IPS DF 4.7 (cell line): ENCODE measurements at regions not wholly inside any gene's neighbourhood (a gene's known extent, or its start where the extent isn't known, plus 50 kb on each side); places are given as distances from the start of the nearest gene placed in this dataset.
"Not testable (repeated sequence)": the region's sequence is repeated elsewhere in the genome, so short reads cannot be mapped to it uniquely, and the experiment has no call there.

Source experiments
- DNase-seq: peaks from one replicate; pipeline ENCODE4 v3.0.0-alpha.2; 2013; ENCODE audit warnings: low spot score; ENCODE audit errors: extremely low read depth

DNA sequence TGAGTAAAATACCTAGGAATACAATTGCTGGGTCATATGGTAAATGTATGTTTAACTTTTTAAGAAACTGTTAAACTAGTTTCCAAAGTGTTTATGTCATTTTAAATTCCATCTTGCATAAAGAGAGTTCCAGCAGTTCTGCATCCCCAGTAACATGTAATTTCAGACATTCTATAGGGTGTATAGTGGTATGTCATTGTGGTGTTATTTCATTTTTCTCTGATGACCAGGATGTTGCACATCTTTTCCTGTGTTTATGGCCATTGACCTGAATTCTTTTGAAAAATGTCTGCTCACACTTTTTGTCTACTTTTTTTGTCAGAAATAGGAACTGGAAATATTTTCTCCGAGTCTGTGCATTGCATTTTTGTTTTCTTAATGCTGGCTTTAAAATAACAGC, 128.9 kb downstream of the TMEM200A start:
- no peak for DNase-seq

- DNase-seq = no peak
Observed at GRCh38 chr6:130500693-130501092, 134.9 kb downstream of the TMEM200A start.

DNA sequence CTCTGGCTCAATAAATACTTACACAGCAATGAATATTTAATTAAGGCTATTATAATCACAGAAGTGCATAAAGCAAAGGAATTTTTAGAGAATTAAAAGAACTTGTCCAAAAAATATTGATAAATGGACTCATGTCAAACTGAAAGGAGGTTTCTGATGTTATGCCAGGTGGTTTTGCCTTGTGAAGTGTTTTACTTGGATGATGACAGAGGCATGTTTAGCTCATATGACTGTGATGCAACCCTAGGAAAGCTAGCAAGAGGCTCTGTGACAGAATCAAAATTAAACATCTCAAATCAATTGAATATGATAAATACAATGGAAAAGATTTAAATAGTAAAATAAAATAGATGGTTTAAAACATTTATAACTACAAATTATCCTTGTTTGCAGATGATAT, 137.3 kb downstream of the TMEM200A start:
- no peak for DNase-seq

GRCh38 chr6:130505808-130506598, 140.2 kb downstream of the TMEM200A start:
- DNase-seq = no peak

- not testable (repeated sequence) for DNase-seq
Observed at GRCh38 chr6:130507005-130507665, 141.3 kb downstream of the TMEM200A start.

- DNase-seq = no peak
Observed at GRCh38 chr6:130507666-130508028, 141.8 kb downstream of the TMEM200A start.

DNA sequence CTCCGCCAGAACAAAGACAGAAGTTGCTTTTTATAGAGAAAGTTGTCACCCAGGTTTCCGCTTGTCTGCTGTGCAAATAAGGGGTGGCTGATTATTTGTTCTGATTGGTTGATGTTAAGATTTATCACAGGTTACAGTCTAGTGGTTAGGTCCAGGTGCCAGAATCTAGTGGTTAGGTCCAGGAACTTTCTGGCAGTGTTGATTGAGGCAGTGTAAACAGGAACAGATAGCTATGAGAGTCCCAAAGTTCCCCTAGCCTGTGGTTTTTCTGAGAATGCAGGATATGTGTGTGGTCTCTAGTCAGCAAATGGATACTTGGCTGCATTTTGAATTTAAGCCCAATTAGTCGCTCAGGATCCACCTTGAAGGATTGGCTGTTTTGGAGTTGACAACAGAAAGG, 148.0 kb downstream of the TMEM200A start:
- no peak for DNase-seq

DNA sequence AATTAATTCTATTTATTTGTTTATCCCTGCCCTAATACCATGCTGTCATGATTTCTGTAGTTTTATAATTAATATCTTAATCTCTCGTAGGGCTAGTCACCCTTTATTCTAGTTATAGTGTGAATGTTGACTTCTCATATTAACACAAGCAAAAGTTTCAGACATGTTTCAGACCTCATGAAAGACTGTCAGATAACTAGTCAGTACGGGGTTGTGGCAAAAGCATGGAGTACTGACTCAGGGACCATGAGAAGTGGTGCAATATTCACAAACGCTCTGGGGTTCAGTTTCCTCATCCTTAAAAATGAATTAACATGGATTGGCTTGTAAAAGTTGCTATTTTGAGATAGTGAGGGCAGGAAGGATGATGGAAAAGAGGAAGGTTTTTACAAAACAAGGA, 148.9 kb downstream of the TMEM200A start:
- DNase-seq = no peak

- DNase-seq = no peak
Observed at GRCh38 chr6:130515306-130515705, 149.5 kb downstream of the TMEM200A start.

DNA sequence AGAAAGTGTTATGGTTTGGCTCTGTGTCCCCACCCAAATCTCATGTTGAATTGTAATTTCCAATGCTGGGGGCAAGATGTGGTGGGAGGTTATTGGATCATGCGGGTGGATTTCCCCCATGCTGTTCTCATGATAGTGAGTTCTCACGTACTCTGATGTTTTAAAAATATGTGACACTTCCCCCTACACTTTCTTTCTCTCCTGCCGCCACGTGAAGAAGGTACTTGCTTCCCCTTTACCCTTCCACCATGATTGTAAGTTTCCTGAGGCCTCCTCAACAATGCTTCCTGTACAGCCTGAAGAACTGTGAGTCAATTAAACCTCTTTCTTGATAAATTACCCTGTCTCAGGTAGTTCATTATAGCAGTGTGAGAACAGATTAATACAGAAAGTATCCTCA, 150.8 kb downstream of the TMEM200A start:
- no peak for DNase-seq

DNA sequence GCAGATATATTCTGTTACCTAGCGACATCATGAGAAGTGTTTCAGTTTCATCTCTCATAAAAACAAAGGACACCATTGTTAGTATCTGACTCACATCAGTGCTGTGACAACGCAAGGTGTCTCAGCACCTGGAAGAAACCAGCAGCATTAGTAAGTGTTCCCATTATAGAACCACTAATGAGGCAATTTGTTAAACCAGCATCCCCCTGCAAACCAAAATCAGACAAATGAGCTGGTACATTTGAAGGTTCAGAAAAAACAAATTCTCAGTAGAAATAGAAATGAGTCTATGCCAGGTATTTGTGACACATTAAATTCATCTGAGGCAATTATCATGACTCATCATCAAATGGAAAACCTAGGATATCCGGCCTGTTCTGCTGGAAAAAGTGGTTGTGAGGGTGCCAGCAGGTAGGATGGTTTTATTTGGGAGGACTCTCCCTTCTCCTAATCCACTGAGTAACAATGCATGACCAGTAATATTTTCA, 151.7 kb downstream of the TMEM200A start:
- no peak for DNase-seq

DNA sequence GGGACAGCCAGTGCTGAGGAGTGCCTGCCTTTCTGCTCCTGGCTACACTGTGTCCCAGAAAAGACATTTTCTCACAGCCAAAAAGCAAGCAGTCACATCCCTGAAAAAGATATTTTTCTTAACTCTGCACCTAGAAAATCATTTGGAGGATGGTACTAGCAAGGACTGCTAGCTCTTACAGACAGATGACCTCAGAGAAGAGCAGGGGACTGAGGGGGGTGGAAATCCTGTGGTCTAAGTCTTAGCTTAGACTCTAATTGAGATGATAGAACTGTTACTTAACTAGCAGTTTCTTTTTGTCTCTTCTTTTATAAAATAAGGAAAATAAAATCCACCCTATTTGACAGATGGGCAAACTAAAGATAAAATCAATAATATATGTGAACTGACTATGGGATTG, 152.8 kb downstream of the TMEM200A start:
- no peak for DNase-seq

DNA sequence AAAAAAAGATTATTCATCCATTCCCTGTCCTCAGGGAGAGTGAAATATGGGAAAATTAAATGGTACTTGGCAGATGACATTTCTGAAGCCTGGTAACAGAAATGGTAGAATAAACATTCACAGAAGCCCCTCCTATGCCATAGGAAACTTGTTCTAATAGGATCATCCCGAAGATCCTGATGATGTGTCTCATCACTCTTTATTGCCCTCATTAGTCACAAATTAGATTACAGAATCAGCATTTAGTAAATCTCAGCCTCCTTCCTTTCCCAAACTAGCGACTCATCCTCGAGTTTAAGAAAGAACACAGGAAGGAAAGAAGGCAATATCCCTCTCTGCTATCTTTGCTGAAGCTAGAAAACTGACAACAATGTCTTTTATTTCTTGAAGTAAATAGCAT, 154.4 kb downstream of the TMEM200A start:
- DNase-seq = no peak

- no peak for DNase-seq
Observed at GRCh38 chr6:130520801-130521200, 155.0 kb downstream of the TMEM200A start.

DNA sequence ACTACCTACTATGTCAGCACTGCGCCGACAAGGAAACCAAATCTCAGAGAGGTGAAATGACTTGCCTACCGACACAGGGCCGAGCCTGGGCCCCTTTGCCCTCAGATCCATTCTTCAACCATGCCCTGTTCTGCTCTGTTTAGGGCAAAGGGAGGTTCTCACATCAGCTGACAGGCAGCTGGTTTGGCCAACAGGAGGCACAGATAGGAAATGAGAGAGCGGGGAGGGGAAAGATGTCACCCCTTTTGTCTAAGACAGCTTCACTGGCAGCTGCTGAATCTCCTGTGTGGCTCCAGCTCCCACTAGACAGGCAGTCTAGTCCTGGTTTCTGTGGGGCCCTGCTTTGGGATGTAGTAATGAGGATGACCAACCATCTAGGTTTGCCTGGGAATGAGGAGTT, 158.7 kb downstream of the TMEM200A start:
- DNase-seq = no peak

DNA sequence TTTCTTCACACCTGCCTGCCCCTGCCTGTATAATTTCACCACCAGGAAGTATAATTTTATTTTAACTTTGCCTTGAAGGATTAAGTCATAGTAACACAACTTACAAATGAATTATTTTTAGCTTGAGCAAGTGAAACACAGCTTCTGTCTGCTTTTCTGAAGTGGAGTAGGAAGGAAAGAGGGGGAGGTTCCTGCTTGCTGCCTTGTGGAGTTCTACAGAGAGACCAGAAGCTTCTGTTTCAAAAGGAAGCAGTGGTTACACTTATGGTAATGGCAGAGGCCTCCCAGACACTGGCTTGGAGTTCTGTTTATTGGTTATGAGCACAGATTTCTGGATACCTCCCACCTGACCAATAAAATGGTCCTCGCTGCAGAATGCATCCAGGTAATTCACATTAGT, 159.6 kb downstream of the TMEM200A start:
- no peak for DNase-seq

GRCh38 chr6:130526466-130526865, 160.6 kb downstream of the TMEM200A start:
- no peak for DNase-seq

GRCh38 chr6:130527173-130527572, 161.4 kb downstream of the TMEM200A start:
- DNase-seq = no peak

GRCh38 chr6:130529569-130530149, 163.8 kb downstream of the TMEM200A start:
- DNase-seq = no peak

- no peak for DNase-seq
Observed at GRCh38 chr6:130534627-130535026, 168.8 kb downstream of the TMEM200A start.

DNA sequence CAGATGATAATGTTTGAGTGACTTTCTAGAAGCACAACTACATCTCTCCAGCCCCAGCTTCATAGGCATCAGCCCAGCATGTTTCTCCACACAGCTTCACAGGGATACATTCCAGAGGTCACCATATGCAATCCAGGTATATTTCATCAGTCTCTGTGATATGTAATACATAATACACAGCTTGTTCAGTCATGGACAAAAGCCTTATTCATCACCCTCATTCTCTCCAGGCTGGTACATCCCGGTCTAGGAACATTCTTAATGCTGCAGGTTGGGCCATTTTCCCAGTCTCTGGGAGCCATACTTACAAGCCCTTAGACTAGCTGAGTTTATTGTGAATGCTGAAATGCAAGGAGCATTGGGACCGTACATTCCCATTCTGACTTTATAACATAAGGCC, 169.4 kb downstream of the TMEM200A start:
- no peak for DNase-seq

DNA sequence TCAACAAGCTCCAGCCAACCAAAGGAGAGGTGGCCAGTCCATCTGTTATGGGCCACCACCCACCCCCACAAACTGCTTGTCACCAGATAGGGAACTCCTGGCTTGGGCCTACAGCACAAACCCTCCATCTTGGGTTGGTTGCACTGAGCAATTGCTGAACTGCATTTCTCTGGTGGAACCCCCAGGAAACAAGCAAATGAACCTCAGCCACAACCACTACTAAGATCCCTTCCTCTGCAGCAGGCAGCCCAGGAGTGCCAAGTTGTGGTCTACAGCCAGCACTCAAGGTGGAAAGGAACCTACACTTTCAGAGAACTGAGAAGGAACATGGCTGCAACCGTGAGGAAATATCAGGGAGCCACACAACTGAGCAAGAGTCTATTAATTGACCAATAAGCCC, 171.6 kb downstream of the TMEM200A start:
- DNase-seq = no peak

DNA sequence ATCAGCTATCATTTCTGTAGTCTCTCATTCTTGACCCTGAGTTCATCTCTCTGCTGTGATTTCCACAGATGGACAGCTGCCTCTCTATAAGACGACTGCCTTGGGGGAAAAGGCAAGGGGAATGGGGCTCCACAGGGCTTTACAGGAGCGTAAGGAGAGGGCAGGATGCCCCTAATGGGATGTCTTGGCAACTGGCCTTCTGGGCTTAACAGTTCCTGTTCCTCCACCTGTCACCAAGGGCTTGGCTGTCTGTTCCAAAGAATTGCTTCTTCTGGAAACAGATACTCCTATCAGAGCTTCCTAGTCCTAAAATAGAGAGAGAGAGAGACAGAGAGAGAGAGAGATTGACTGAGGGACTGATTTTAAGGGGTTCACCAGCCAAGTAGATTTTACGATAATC, 181.9 kb downstream of the TMEM200A start:
- DNase-seq = no peak
